ENCODE measurements at regions not wholly inside any gene's neighbourhood (a gene's known extent, or its start where the extent isn't known, plus 50 kb on each side); places are given as distances from the start of the nearest gene placed in this dataset.
"Not testable (repeated sequence)": the region's sequence is repeated elsewhere in the genome, so short reads cannot be mapped to it uniquely, and the experiment has no call there.

DNA sequence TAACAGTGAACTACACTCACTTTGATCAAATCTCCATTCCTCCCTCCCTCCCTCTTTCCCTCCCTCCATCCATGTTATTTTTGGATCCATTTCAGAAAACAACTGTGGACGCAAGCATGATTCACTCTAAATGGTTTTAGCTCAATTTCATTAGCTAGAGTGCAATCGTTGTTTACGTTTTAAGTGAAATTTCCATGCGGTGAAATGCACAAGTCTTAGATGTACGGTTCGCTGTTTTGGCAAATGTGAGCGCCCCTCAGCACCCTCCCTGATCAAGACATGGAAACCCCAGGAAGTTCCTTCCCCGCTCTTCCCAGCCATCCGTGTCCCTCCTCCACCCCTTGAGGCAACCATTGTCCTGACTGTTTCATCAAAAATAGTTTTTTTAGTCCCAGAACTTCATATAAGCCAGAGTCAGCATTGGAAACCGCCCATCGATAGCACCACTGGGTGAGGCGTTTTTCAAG, 206.3 kb downstream of the NPIPB11 start:
- TF ChIP-seq, protein P1, sequence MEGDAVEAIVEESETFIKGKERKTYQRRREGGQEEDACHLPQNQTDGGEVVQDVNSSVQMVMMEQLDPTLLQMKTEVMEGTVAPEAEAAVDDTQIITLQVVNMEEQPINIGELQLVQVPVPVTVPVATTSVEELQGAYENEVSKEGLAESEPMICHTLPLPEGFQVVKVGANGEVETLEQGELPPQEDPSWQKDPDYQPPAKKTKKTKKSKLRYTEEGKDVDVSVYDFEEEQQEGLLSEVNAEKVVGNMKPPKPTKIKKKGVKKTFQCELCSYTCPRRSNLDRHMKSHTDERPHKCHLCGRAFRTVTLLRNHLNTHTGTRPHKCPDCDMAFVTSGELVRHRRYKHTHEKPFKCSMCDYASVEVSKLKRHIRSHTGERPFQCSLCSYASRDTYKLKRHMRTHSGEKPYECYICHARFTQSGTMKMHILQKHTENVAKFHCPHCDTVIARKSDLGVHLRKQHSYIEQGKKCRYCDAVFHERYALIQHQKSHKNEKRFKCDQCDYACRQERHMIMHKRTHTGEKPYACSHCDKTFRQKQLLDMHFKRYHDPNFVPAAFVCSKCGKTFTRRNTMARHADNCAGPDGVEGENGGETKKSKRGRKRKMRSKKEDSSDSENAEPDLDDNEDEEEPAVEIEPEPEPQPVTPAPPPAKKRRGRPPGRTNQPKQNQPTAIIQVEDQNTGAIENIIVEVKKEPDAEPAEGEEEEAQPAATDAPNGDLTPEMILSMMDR (IDR thresholded peaks at IDR 0.05 in 4 of 5, conservative IDR thresholded peaks at IDR 0.05 in 1 of 5): not testable (repeated sequence)
- TF ChIP-seq POLR2A (IDR thresholded peaks at IDR 0.05): not testable (repeated sequence)

Data from gastrocnemius medialis (tissue), 4 donors.